NCI-H187 (cell line): ENCODE measurements at regions not wholly inside any gene's neighbourhood (a gene's known extent, or its start where the extent isn't known, plus 50 kb on each side); places are given as distances from the start of the nearest gene placed in this dataset.
"Not testable (repeated sequence)": the region's sequence is repeated elsewhere in the genome, so short reads cannot be mapped to it uniquely, and the experiment has no call there.

Experiments used
- DNase-seq, 2 experiments: peaks; one replicate each; lab custom pipeline; 2025; lab: John Stamatoyannopoulos, UW

- DNase-seq: not testable (repeated sequence)
Observed at GRCh38 chr7:113593455-113593854, 325.4 kb downstream of the PPP1R3A start.

- DNase-seq: not testable (repeated sequence)
Observed at GRCh38 chr7:113592924-113593323, 325.9 kb downstream of the PPP1R3A start.

GRCh38 chr7:113582471-113582870 lies 336.3 kb downstream of the PPP1R3A start:
- DNase-seq: no peak

GRCh38 chr7:113563257-113563656 lies 355.6 kb downstream of the PPP1R3A start:
- not testable (repeated sequence) for DNase-seq

GRCh38 chr7:113562801-113563200 lies 356.0 kb downstream of the PPP1R3A start:
- DNase-seq: no peak

GRCh38 chr7:113562242-113562641 lies 356.6 kb downstream of the PPP1R3A start:
- no peak for DNase-seq

GRCh38 chr7:113561446-113561845 lies 357.4 kb downstream of the PPP1R3A start:
- DNase-seq: no peak

GRCh38 chr7:113550966-113551365 lies 367.8 kb downstream of the PPP1R3A start:
- no peak for DNase-seq

- no peak for DNase-seq
Observed at GRCh38 chr7:113548561-113548960, 370.2 kb downstream of the PPP1R3A start.

GRCh38 chr7:113548137-113548536 lies 370.7 kb downstream of the PPP1R3A start:
- no peak for DNase-seq

GRCh38 chr7:113521468-113521867 lies 397.3 kb downstream of the PPP1R3A start:
- no peak for DNase-seq

- no peak for DNase-seq
Observed at GRCh38 chr7:113519472-113519871, 399.3 kb downstream of the PPP1R3A start.

GRCh38 chr7:113504691-113505090 lies 386.3 kb upstream of the SMIM30 start:
- DNase-seq: no peak

GRCh38 chr7:113504142-113504541 lies 385.8 kb upstream of the SMIM30 start:
- DNase-seq: no peak

GRCh38 chr7:113496586-113496985 lies 378.2 kb upstream of the SMIM30 start:
- DNase-seq: not testable (repeated sequence)

GRCh38 chr7:113494797-113495566 lies 376.6 kb upstream of the SMIM30 start:
- not testable (repeated sequence) for DNase-seq

- DNase-seq: no peak
Observed at GRCh38 chr7:113491305-113491704, 373.0 kb upstream of the SMIM30 start.

GRCh38 chr7:113487925-113488731 lies 369.8 kb upstream of the SMIM30 start:
- no peak for DNase-seq

GRCh38 chr7:113486548-113486947 lies 368.2 kb upstream of the SMIM30 start:
- no peak for DNase-seq

GRCh38 chr7:113483657-113484056 lies 365.3 kb upstream of the SMIM30 start:
- DNase-seq: no peak

GRCh38 chr7:113480537-113480936 lies 362.2 kb upstream of the SMIM30 start:
- no peak for DNase-seq

- DNase-seq: no peak
Observed at GRCh38 chr7:113464096-113464855, 345.9 kb upstream of the SMIM30 start.
